ENCODE measurements at regions not wholly inside any gene's neighbourhood (a gene's known extent, or its start where the extent isn't known, plus 50 kb on each side); places are given as distances from the start of the nearest gene placed in this dataset.

DNA sequence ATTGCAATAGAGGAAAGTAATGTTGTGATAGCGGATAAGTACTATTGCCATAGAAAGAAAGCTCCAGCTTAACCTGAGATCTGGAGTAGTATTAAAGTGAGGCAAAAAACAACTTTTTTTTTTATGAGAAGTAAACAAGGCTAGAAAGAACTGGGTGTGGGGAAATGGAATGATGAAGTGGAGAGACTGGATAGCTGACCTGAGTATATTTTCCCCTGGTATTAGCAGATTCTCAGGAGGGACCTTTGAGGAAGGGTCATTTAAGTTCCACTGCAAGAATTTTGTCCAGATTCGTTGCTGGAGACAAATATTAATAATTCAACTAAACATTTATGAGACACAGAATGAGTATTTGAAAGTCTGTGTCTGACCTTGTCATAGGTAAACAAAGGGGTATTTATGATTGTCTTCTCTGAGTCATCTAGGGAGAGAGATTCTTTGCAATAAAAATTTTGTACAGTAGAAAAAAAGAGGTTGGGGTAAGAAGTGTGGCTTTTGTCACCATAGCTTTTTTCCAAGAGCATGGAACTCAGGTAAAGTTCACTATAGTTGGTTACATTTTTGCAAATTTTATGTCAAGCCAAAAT lies 2095.9 kb downstream of the ARAP2 start:
- POLR2A ChIA-PET, result interaction anchor here (0.7 kb wide), 1 partner anchor 311 kb away, joined by 3 read pairs; no protein-coding TSS in a partner anchor
- Mint-ChIP-seq H3K9me3 (ENCODE audit: unreplicated experiment) (no peaks in the 10 kb centered on the region), H3K27me3 (ENCODE audit: insufficient read depth, unreplicated experiment) (no peaks in the 10 kb centered on the region), H3K27ac (ENCODE audit: low read depth, unreplicated experiment) (no peak overlapping the region), H3K4me3 (ENCODE audit: unreplicated experiment) (no peak overlapping the region), H3K4me1 (ENCODE audit: insufficient read depth, unreplicated experiment) (peaks cover 8% of the 10 kb centered on the region), H3K36me3 (ENCODE audit: insufficient read depth, unreplicated experiment) (no peaks in the 10 kb centered on the region)
- no peak for DNase-seq (ENCODE audit: unreplicated experiment)
- BruUV-seq (replicated peaks), result no TSS peak
- intact Hi-C loops (cut with micrococcal nuclease), result no loop called here
- TF ChIP-seq CTCF (IDR thresholded peaks at IDR 0.05; ENCODE audit: unreplicated experiment), result no peak
- CTCF ChIA-PET, result no interaction called here

- POLR2A ChIA-PET, result no interaction called here
Observed at GRCh38 chr4:34157547-34157946, 2086.8 kb downstream of the ARAP2 start.

DNA sequence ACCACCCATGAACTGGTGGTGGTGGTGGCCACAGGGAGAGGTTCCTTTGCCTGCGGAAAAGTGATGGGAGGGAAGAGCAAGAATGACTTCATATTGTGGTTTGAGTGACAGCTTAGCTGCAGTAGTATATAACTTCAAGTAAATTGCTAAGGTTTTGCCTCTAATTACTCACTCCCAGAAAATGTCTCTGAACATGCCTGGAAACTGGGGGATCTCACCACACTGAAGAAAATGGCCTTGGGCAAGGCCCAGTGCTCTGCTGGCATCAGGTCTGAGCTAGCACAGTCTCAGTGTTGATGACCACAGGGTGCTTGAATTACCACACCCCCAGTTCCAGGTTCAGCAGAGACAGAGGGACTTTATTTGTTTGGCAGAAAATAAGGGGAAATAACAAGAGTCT lies 2085.4 kb downstream of the ARAP2 start:
- Mint-ChIP-seq H3K27me3 (ENCODE audit: insufficient read depth, unreplicated experiment) (no peaks in the 10 kb centered on the region), H3K36me3 (ENCODE audit: insufficient read depth, unreplicated experiment) (no peaks in the 10 kb centered on the region), H3K4me3 (ENCODE audit: unreplicated experiment) (no peak overlapping the region), H3K27ac (ENCODE audit: low read depth, unreplicated experiment) (no peak overlapping the region), H3K4me1 (ENCODE audit: insufficient read depth, unreplicated experiment) (no peaks in the 10 kb centered on the region), H3K9me3 (ENCODE audit: unreplicated experiment) (peaks cover 8% of the 10 kb centered on the region)
- intact Hi-C loops (cut with micrococcal nuclease), result no loop called here
- POLR2A ChIA-PET, result no interaction called here
- BruUV-seq (replicated peaks), result no TSS peak
- DNase-seq (ENCODE audit: unreplicated experiment), result no peak
- CTCF ChIA-PET, result no interaction called here
- TF ChIP-seq CTCF (IDR thresholded peaks at IDR 0.05; ENCODE audit: unreplicated experiment), result no peak

More at GRCh38 chr4:34157547-34157946, 2086.8 kb downstream of the ARAP2 start:
- H3K9me3 Mint-ChIP-seq (ENCODE audit: unreplicated experiment), result peaks cover 8% of the 10 kb centered on the region
- H3K36me3 Mint-ChIP-seq (ENCODE audit: insufficient read depth, unreplicated experiment), result no peaks in the 10 kb centered on the region
- CTCF ChIA-PET, result interaction anchor here (0.6 kb wide), 1 partner anchor 242 kb away, joined by 4 read pairs; no protein-coding TSS in a partner anchor
- no peaks in the 10 kb centered on the region for H3K4me1 Mint-ChIP-seq (ENCODE audit: insufficient read depth, unreplicated experiment)
- no peak overlapping the region for H3K4me3 Mint-ChIP-seq (ENCODE audit: unreplicated experiment)
- no peaks in the 10 kb centered on the region for H3K27me3 Mint-ChIP-seq (ENCODE audit: insufficient read depth, unreplicated experiment)
- no TSS peak for BruUV-seq (replicated peaks)
- intact Hi-C loops (cut with micrococcal nuclease), result no loop called here
- TF ChIP-seq CTCF (IDR thresholded peaks at IDR 0.05; ENCODE audit: unreplicated experiment), result no peak
- no peak for DNase-seq (ENCODE audit: unreplicated experiment)
- H3K27ac Mint-ChIP-seq (ENCODE audit: low read depth, unreplicated experiment), result no peak overlapping the region

DNA sequence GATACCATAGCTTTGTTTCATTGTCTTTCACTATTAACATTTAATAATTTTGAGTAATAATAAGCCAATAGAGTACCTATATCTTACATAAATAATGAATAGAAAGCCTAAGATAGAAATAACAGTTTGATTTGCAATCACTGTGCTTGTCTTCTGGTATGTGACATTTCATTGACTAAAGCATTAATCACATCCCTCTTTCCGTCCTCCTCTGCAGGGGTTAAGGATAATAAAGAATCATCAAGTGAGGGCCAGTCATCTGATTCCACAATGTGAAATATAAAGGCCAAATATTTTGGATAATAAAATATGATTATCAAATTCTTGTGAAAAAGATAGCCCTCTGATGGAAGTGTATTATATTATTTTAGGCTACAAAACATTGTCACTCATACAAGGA lies 2073.4 kb downstream of the ARAP2 start:
- peaks cover 15% of the 10 kb centered on the region for H3K9me3 Mint-ChIP-seq (ENCODE audit: unreplicated experiment)
- no peaks in the 10 kb centered on the region for H3K36me3 Mint-ChIP-seq (ENCODE audit: insufficient read depth, unreplicated experiment)
- intact Hi-C loops (cut with micrococcal nuclease), result no loop called here
- no TSS peak for BruUV-seq (replicated peaks)
- ChIA-PET CTCF (no interaction called here), POLR2A (no interaction called here)
- no peak for TF ChIP-seq CTCF (IDR thresholded peaks at IDR 0.05; ENCODE audit: unreplicated experiment)
- no peaks in the 10 kb centered on the region for H3K27me3 Mint-ChIP-seq (ENCODE audit: insufficient read depth, unreplicated experiment)
- no peak overlapping the region for H3K27ac Mint-ChIP-seq (ENCODE audit: low read depth, unreplicated experiment)
- no peak overlapping the region for H3K4me3 Mint-ChIP-seq (ENCODE audit: unreplicated experiment)
- DNase-seq (ENCODE audit: unreplicated experiment), result no peak
- H3K4me1 Mint-ChIP-seq (ENCODE audit: insufficient read depth, unreplicated experiment), result no peaks in the 10 kb centered on the region

Data from MCF 10A (cell line).